ENCODE measurements at regions not wholly inside any gene's neighbourhood (a gene's known extent, or its start where the extent isn't known, plus 50 kb on each side); places are given as distances from the start of the nearest gene placed in this dataset.

DNA sequence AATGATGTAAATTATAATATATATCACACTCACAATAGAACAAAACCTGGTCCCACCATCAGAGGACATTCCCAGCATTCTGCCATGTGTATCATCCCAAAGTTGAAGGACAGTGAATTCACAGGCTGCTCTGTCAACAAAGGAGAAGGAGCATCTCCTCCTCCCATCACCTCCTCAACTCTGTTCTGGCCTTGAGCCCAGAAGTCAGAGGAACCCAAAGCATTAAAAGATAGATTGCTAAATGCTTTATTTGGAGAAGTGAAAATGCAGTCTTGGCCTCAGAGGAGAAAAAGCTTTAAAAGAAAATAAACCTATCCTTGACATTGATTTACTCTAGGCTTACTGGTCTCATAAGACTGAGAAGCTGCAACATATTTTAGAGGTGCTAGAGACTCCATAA is 268.8 kb upstream of the RASGEF1B start:
- TF ChIP-seq, protein P1, sequence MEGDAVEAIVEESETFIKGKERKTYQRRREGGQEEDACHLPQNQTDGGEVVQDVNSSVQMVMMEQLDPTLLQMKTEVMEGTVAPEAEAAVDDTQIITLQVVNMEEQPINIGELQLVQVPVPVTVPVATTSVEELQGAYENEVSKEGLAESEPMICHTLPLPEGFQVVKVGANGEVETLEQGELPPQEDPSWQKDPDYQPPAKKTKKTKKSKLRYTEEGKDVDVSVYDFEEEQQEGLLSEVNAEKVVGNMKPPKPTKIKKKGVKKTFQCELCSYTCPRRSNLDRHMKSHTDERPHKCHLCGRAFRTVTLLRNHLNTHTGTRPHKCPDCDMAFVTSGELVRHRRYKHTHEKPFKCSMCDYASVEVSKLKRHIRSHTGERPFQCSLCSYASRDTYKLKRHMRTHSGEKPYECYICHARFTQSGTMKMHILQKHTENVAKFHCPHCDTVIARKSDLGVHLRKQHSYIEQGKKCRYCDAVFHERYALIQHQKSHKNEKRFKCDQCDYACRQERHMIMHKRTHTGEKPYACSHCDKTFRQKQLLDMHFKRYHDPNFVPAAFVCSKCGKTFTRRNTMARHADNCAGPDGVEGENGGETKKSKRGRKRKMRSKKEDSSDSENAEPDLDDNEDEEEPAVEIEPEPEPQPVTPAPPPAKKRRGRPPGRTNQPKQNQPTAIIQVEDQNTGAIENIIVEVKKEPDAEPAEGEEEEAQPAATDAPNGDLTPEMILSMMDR (IDR thresholded peaks at IDR 0.05), result no peak
- no peak for TF ChIP-seq POLR2A (IDR thresholded peaks at IDR 0.05)
- no peak for TF ChIP-seq POLR2AphosphoS5 (IDR thresholded peaks at IDR 0.05)

Measured in transverse colon (tissue), 4 donors.